ENCODE measurements at regions not wholly inside any gene's neighbourhood (a gene's known extent, or its start where the extent isn't known, plus 50 kb on each side); places are given as distances from the start of the nearest gene placed in this dataset.

GRCh38 chr20:52649727-52650126 lies 322.4 kb upstream of the TSHZ2 start:
- TF ChIP-seq CTCF (IDR thresholded peaks at IDR 0.05) (no peak), POLR2AphosphoS5 (IDR thresholded peaks at IDR 0.05) (no peak), EP300 (IDR thresholded peaks at IDR 0.05) (no peak)
